PC-3 (cell line): ENCODE measurements at regions not wholly inside any gene's neighbourhood (a gene's known extent, or its start where the extent isn't known, plus 50 kb on each side); places are given as distances from the start of the nearest gene placed in this dataset.

ENCODE experiments used
- EZH2phosphoT487 ChIP-seq: fragments of 300-600 bp; sonication (generic); IDR thresholded peaks from 2 replicates; pipeline ENCODE4 v1.6.1; 2018; ENCODE audit warnings: mild to moderate bottlenecking, antibody characterized with exemption, low read length, borderline replicate concordance
- TF ChIP-seq, protein P1 (sequence below): fragments of 300-600 bp; sonication (generic); conservative IDR thresholded peaks from 2 replicates; pipeline ENCODE4 v1.5.1; 2017; ENCODE audit warnings: antibody characterized with exemption, low read depth, mild to moderate bottlenecking, low read length

- no peak for TF ChIP-seq EZH2phosphoT487
- TF ChIP-seq, protein P1, sequence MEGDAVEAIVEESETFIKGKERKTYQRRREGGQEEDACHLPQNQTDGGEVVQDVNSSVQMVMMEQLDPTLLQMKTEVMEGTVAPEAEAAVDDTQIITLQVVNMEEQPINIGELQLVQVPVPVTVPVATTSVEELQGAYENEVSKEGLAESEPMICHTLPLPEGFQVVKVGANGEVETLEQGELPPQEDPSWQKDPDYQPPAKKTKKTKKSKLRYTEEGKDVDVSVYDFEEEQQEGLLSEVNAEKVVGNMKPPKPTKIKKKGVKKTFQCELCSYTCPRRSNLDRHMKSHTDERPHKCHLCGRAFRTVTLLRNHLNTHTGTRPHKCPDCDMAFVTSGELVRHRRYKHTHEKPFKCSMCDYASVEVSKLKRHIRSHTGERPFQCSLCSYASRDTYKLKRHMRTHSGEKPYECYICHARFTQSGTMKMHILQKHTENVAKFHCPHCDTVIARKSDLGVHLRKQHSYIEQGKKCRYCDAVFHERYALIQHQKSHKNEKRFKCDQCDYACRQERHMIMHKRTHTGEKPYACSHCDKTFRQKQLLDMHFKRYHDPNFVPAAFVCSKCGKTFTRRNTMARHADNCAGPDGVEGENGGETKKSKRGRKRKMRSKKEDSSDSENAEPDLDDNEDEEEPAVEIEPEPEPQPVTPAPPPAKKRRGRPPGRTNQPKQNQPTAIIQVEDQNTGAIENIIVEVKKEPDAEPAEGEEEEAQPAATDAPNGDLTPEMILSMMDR = no peak
These were observed 439.9 kb downstream of the BRINP1 start for GRCh38 chr9:118929287-118929686.
